Right lobe of liver (tissue), 4 donors: ENCODE measurements at regions not wholly inside any gene's neighbourhood (a gene's known extent, or its start where the extent isn't known, plus 50 kb on each side); places are given as distances from the start of the nearest gene placed in this dataset.

Source experiments
- POLR2A ChIP-seq: fragments of 450-650 bp; IDR thresholded peaks from one replicate; pipeline ENCODE4 v1.6.1; 2017; ENCODE audit warnings: antibody characterized with exemption, mild to moderate bottlenecking
- TF ChIP-seq, protein P1 (sequence below), 4 donors: fragments of 200-600 bp in 3 of 4; fragments of 450-650 bp in 1 of 4; IDR thresholded peaks; one replicate each; pipeline versions ENCODE4 v1.5.1 to v1.8.0; 2016 to 2022; ENCODE audit warnings: antibody characterized with exemption in 4 of 4, mild to moderate bottlenecking in 2 of 4
- donor health status: DM: no; HTN: no; CAD: no.
- donor health status: DM: no; HTN: no; CAD: no.
- donor health status: DM: no; HTN: yes; CAD: no.

DNA sequence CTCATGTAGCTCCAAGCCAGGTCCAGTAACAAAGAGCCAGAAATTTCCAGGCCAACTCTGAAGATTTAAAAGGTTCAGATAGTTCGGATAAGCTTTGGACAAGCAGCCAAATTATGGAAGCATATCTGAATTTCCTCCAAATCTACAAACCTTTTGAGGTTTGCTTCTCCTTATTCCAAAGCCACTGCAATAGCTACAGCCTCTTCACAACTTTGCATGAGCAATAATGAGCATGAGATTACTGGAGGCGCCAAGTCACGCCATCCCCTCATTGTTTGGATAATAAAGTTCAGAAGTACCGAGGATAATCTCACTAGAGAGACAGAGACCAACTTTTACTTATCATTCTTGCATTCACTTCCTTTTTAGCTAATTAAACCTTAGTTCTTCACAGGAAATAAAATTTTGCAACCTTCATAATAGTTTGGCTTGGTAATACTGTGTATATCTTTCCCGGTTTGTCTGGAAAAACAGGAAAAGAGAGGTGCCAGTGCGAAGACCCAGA is 329.6 kb upstream of the RSPO3 start:
- TF ChIP-seq, protein P1, sequence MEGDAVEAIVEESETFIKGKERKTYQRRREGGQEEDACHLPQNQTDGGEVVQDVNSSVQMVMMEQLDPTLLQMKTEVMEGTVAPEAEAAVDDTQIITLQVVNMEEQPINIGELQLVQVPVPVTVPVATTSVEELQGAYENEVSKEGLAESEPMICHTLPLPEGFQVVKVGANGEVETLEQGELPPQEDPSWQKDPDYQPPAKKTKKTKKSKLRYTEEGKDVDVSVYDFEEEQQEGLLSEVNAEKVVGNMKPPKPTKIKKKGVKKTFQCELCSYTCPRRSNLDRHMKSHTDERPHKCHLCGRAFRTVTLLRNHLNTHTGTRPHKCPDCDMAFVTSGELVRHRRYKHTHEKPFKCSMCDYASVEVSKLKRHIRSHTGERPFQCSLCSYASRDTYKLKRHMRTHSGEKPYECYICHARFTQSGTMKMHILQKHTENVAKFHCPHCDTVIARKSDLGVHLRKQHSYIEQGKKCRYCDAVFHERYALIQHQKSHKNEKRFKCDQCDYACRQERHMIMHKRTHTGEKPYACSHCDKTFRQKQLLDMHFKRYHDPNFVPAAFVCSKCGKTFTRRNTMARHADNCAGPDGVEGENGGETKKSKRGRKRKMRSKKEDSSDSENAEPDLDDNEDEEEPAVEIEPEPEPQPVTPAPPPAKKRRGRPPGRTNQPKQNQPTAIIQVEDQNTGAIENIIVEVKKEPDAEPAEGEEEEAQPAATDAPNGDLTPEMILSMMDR (IDR thresholded peaks at IDR 0.05) = no peak
- TF ChIP-seq POLR2A = no peak
